Type B pancreatic cell (in vitro differentiated cells): ENCODE measurements at regions not wholly inside any gene's neighbourhood (a gene's known extent, or its start where the extent isn't known, plus 50 kb on each side); places are given as distances from the start of the nearest gene placed in this dataset.

Experiments used
- DNase-seq: peaks from one replicate; pipeline ENCODE4 v3.0.0; 2021; ENCODE audit warnings: mixed read lengths; ENCODE audit not compliant: unreplicated experiment; ENCODE audit errors: extremely low spot score
- H3K27ac Mint-ChIP-seq: 2 replicates; pipeline ENCODE4 v1.8.0; 2021; ENCODE audit warnings: mild to moderate bottlenecking, mixed read lengths
- H3K27me3 Mint-ChIP-seq: 2 replicates; pipeline ENCODE4 v1.8.0; 2021; ENCODE audit warnings: mixed read lengths
- H3K36me3 Mint-ChIP-seq: 2 replicates; pipeline ENCODE4 v1.8.0; 2021; ENCODE audit warnings: mixed read lengths
- H3K4me1 Mint-ChIP-seq: one replicate; pipeline ENCODE4 v1.8.0; 2021; ENCODE audit warnings: mixed read lengths; ENCODE audit not compliant: unreplicated experiment
- H3K4me3 Mint-ChIP-seq: 2 replicates; pipeline ENCODE4 v1.8.0; 2021; ENCODE audit warnings: mild to moderate bottlenecking, mixed read lengths
- H3K9me3 Mint-ChIP-seq: 2 replicates; pipeline ENCODE4 v1.8.0; 2021; ENCODE audit warnings: mixed read lengths
- TF ChIP-seq, protein P1 (sequence below): fragments of 200-600 bp; sonication (generic); conservative IDR thresholded peaks from 2 replicates; pipeline ENCODE4 v1.5.0; 2021; ENCODE audit warnings: antibody characterized with exemption, mild to moderate bottlenecking

DNA sequence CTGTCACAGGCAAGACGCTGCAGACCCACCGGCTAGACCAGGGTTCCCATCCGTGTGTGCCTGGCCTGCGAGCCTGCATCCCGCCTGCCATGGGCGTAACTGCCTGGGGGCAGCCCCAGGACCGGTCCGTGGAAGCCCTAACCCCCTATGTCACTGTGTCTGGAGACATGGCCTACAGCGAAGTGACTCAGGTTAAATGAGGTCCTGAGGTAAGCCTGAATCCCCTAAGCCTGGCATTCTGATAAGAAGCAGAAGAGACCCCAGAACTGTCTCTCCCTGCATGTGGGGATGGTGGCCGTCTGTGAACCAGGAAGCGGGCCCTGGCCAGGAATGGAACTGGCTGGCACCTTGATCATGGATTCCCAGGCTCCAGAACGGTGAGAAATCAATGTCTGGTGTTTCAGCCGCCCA, 570.1 kb downstream of the BRD1 start:
- H3K36me3 Mint-ChIP-seq = no peaks in the 10 kb centered on the region
- H3K4me3 Mint-ChIP-seq = no peak overlapping the region
- peak; percentile 60 for DNase-seq
- H3K9me3 Mint-ChIP-seq = no peaks in the 10 kb centered on the region
- no peak overlapping the region for H3K27ac Mint-ChIP-seq
- H3K4me1 Mint-ChIP-seq = no peaks in the 10 kb centered on the region
- H3K27me3 Mint-ChIP-seq = peaks cover 20% of the 10 kb centered on the region
- TF ChIP-seq, protein P1, sequence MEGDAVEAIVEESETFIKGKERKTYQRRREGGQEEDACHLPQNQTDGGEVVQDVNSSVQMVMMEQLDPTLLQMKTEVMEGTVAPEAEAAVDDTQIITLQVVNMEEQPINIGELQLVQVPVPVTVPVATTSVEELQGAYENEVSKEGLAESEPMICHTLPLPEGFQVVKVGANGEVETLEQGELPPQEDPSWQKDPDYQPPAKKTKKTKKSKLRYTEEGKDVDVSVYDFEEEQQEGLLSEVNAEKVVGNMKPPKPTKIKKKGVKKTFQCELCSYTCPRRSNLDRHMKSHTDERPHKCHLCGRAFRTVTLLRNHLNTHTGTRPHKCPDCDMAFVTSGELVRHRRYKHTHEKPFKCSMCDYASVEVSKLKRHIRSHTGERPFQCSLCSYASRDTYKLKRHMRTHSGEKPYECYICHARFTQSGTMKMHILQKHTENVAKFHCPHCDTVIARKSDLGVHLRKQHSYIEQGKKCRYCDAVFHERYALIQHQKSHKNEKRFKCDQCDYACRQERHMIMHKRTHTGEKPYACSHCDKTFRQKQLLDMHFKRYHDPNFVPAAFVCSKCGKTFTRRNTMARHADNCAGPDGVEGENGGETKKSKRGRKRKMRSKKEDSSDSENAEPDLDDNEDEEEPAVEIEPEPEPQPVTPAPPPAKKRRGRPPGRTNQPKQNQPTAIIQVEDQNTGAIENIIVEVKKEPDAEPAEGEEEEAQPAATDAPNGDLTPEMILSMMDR = no peak

GRCh38 chr22:49255741-49256318, 571.8 kb downstream of the BRD1 start:
- no peaks in the 10 kb centered on the region for H3K4me1 Mint-ChIP-seq
- H3K36me3 Mint-ChIP-seq = no peaks in the 10 kb centered on the region
- H3K27ac Mint-ChIP-seq = no peak overlapping the region
- peaks cover 30% of the 10 kb centered on the region for H3K27me3 Mint-ChIP-seq
- no peak overlapping the region for H3K4me3 Mint-ChIP-seq
- H3K9me3 Mint-ChIP-seq = no peaks in the 10 kb centered on the region
- DNase-seq = peak; percentile 52
- TF ChIP-seq, protein P1 = no peak

GRCh38 chr22:49255154-49255553, 572.5 kb downstream of the BRD1 start:
- Mint-ChIP-seq H3K27ac (no peak overlapping the region), H3K4me1 (no peaks in the 10 kb centered on the region), H3K4me3 (no peak overlapping the region), H3K9me3 (no peaks in the 10 kb centered on the region), H3K36me3 (no peaks in the 10 kb centered on the region), H3K27me3 (peaks cover 27% of the 10 kb centered on the region)
- TF ChIP-seq, protein P1 = no peak
- peak; percentile 62 for DNase-seq

GRCh38 chr22:49253656-49254055, 574.0 kb downstream of the BRD1 start:
- no peak overlapping the region for H3K27ac Mint-ChIP-seq
- no peaks in the 10 kb centered on the region for H3K36me3 Mint-ChIP-seq
- DNase-seq = peak; percentile 29
- TF ChIP-seq, protein P1 = no peak
- peaks cover 15% of the 10 kb centered on the region for H3K27me3 Mint-ChIP-seq
- H3K4me3 Mint-ChIP-seq = no peak overlapping the region
- H3K9me3 Mint-ChIP-seq = no peaks in the 10 kb centered on the region
- H3K4me1 Mint-ChIP-seq = no peaks in the 10 kb centered on the region

GRCh38 chr22:49251371-49251770, 576.3 kb downstream of the BRD1 start:
- no peaks in the 10 kb centered on the region for H3K4me1 Mint-ChIP-seq
- peak; percentile 31 for DNase-seq
- peaks cover 14% of the 10 kb centered on the region for H3K27me3 Mint-ChIP-seq
- H3K27ac Mint-ChIP-seq = no peak overlapping the region
- H3K36me3 Mint-ChIP-seq = no peaks in the 10 kb centered on the region
- TF ChIP-seq, protein P1 = no peak
- no peak overlapping the region for H3K4me3 Mint-ChIP-seq
- no peaks in the 10 kb centered on the region for H3K9me3 Mint-ChIP-seq
